ENCODE measurements at regions not wholly inside any gene's neighbourhood (a gene's known extent, or its start where the extent isn't known, plus 50 kb on each side); places are given as distances from the start of the nearest gene placed in this dataset.

DNA sequence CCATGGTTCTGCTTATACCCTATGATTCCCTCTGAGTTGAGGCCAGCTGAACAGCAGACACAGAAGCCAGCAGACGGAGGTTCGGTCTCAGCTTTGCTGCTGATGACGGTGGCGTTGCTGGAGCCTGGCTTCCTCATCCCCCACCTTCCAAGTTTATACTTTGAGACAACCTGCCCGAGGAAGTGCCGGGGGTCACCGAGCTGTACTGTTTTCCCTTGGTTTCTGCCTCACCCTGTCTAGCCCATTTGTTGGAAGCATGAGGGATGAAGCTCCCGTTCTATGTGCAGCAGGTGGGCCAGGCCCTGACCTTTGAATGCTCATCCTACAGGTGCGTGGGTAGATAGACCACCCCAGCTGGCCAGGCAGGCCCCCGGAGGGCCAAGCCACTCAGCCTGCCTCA lies 117.3 kb downstream of the MYCN start:
- Histone ChIP-seq H3K79me1 (ENCODE audit: insufficient read depth, low read depth, low read length, poor library complexity, severe bottlenecking) (no peaks in the 10 kb centered on the region), H3K27ac (ENCODE audit: insufficient read length, low read depth, low read length) (no peak overlapping the region), H3T11ph (ENCODE audit: low read length) (no peak overlapping the region), H2BK5ac (ENCODE audit: insufficient read length, low read length) (no peak overlapping the region), H3K56ac (ENCODE audit: insufficient read length, low read depth, low read length) (no peak overlapping the region), H2AFZ (ENCODE audit: low read length) (no peak overlapping the region), H4K91ac (ENCODE audit: insufficient read length, low read depth, low read length) (no peak overlapping the region), H4K20me1 (ENCODE audit: control insufficient read depth, insufficient read depth, insufficient read length) (no peaks in the 10 kb centered on the region), H3K79me2 (ENCODE audit: insufficient read depth, low read length) (no peaks in the 10 kb centered on the region), H2BK20ac (ENCODE audit: low read depth, low read length, poor library complexity, severe bottlenecking) (no peak overlapping the region), H2AK5ac (ENCODE audit: insufficient read length, low read length) (no peak overlapping the region), H3K9ac (ENCODE audit: extremely low read depth, insufficient read length, low read length) (no peak overlapping the region), H3K4me2 (ENCODE audit: insufficient read depth, insufficient read length, low read length) (no peak overlapping the region), H3K18ac (ENCODE audit: insufficient read length, low read depth, low read length) (no peak overlapping the region), H3K4ac (ENCODE audit: low read depth, low read length) (no peak overlapping the region), H3K27me3 (ENCODE audit: insufficient read depth, low read length) (no peaks in the 10 kb centered on the region), H3K23me2 (ENCODE audit: insufficient read length, low read depth, low read length, poor library complexity, severe bottlenecking) (no peaks in the 10 kb centered on the region), H2BK12ac (ENCODE audit: insufficient read length, low read depth, low read length) (no peak overlapping the region), H2BK120ac (ENCODE audit: low read depth, low read length, poor library complexity, severe bottlenecking) (no peak overlapping the region), H3K9me3 (ENCODE audit: control insufficient read depth, low read depth, low read length) (peaks cover 1% of the 10 kb centered on the region), H4K5ac (ENCODE audit: insufficient read length, low read depth, low read length) (no peak overlapping the region), H3K4me1 (ENCODE audit: insufficient read depth, low read length) (peaks cover 6% of the 10 kb centered on the region), H3K23ac (ENCODE audit: insufficient read length, low read depth, low read length) (no peak overlapping the region), H4K8ac (replicated peaks; ENCODE audit: insufficient read length, low read depth, low read length) (no peak overlapping the region), H3K14ac (ENCODE audit: insufficient read depth, low read length) (no peak overlapping the region; the same call in 1 of the 2 replicates), H2BK15ac (ENCODE audit: low read depth, low read length) (no peak overlapping the region)
- TF ChIP-seq, protein P1, sequence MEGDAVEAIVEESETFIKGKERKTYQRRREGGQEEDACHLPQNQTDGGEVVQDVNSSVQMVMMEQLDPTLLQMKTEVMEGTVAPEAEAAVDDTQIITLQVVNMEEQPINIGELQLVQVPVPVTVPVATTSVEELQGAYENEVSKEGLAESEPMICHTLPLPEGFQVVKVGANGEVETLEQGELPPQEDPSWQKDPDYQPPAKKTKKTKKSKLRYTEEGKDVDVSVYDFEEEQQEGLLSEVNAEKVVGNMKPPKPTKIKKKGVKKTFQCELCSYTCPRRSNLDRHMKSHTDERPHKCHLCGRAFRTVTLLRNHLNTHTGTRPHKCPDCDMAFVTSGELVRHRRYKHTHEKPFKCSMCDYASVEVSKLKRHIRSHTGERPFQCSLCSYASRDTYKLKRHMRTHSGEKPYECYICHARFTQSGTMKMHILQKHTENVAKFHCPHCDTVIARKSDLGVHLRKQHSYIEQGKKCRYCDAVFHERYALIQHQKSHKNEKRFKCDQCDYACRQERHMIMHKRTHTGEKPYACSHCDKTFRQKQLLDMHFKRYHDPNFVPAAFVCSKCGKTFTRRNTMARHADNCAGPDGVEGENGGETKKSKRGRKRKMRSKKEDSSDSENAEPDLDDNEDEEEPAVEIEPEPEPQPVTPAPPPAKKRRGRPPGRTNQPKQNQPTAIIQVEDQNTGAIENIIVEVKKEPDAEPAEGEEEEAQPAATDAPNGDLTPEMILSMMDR (conservative IDR thresholded peaks at IDR 0.05), result no peak
- H3K4me1 Mint-ChIP-seq, result peaks cover 10 to 16% of the 10 kb centered on the region in 2 experiments
- H3K27me3 Mint-ChIP-seq (ENCODE audit: low read depth), result peaks cover 2% of the 10 kb centered on the region; the same call in 1 of the 2 replicates
- H3K9me3 Mint-ChIP-seq, result peaks cover 11 to 14% of the 10 kb centered on the region in 2 experiments
- WGBS (ENCODE audit: extremely low coverage, insufficient read length, low lambda C conversion rate), result no CpG with 5 or more reads among the region's 10 CpGs
- no peak overlapping the region for H3K27ac Mint-ChIP-seq
- no peak overlapping the region for H3K4me3 Mint-ChIP-seq
- H3K36me3 Mint-ChIP-seq (ENCODE audit: insufficient read depth in 1 of 3, low read depth in 3 of 3), result peaks cover 5 to 12% (median 8%) of the 10 kb centered on the region in 3 experiments; a peak in 5 of 7 replicates
- no peak for DNase-seq

All from H9 (cell line).